Testis (tissue), 2 donors: ENCODE measurements at regions not wholly inside any gene's neighbourhood (a gene's known extent, or its start where the extent isn't known, plus 50 kb on each side); places are given as distances from the start of the nearest gene placed in this dataset.

Experiments used
- DNase-seq: peaks from one replicate; pipeline ENCODE4 v3.0.0-alpha.2; 2019
- H3K27ac ChIP-seq, 2 donors: fragments of 200-600 bp; sonication (generic); one replicate each; pipeline ENCODE4 v1.5.1; 2019
- H3K27me3 ChIP-seq: fragments of 200-600 bp; sonication (generic); one replicate; pipeline ENCODE4 v1.5.1; 2019
- H3K36me3 ChIP-seq: fragments of 200-600 bp; sonication (generic); one replicate; pipeline ENCODE4 v1.5.1; 2017; ENCODE audit warnings: low read depth; ENCODE audit errors: missing control alignments
- H3K4me1 ChIP-seq: fragments of 200-600 bp; sonication (generic); one replicate; pipeline ENCODE4 v1.5.1; 2019
- H3K4me3 ChIP-seq, 2 donors: fragments of 200-600 bp; sonication (generic); one replicate each; pipeline ENCODE4 v1.5.1; 2017 to 2019
- H3K9me3 ChIP-seq: fragments of 200-600 bp; sonication (generic); one replicate; pipeline ENCODE4 v1.5.1; 2017
- POLR2A ChIP-seq: fragments of 450-650 bp; IDR thresholded peaks from one replicate; pipeline ENCODE4 v1.6.1; 2017; ENCODE audit warnings: antibody characterized with exemption, mild to moderate bottlenecking, moderate library complexity
- WGBS, 2 donors: methylation state at CpG; one replicate each; pipeline ENCODE4 v1.1.5; 2018; 5-methylcytosine and 5-hydroxymethylcytosine counted together
- intact Hi-C: fragments of 100-400 bp; cut with DNase I; formaldehyde crosslinking; loops from one replicate; pipeline ENCODE4 v1.15.1; 2023; ENCODE audit warnings: low total_unique reads
- TF ChIP-seq, protein P1 (sequence below), 3 experiments: fragments of 450-650 bp in 2 of 3; fragments of 200-600 bp in 1 of 3; sonication (generic) in 1 of 3; IDR thresholded peaks; one replicate each; pipeline ENCODE4 v1.5.1; 2016 to 2019; ENCODE audit warnings: antibody characterized with exemption in 3 of 3, mild to moderate bottlenecking in 2 of 3, moderate library complexity in 1 of 3

DNA sequence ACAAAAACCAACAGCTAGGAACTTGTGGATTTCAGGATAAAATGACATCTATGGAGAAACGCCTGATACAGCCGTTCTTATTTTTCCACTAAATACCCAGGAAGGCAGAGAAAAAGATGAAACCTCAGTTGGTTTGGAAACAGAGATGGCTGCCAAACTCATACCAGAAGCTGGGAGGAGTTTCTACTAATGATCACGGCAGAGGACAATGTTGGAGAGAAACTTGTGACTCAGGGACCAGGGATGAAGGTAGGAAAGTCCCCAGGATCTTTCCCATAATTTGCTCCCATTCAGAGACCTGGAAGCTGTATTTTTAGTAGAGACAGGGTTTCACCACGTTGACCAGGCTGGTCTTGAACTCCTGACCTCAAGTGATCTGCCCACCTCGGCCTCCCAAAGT, 187.1 kb upstream of the IER5L start:
- Histone ChIP-seq H3K27ac (no peak overlapping the region), H3K9me3 (no peaks in the 10 kb centered on the region), H3K27me3 (no peaks in the 10 kb centered on the region), H3K4me1 (no peaks in the 10 kb centered on the region), H3K4me3 (no peak overlapping the region), H3K36me3 (no peaks in the 10 kb centered on the region)
- 77 to 78% methylated on average over 5 of the region's 5 CpGs for WGBS, 2 donors
- no peak for TF ChIP-seq POLR2A
- TF ChIP-seq, protein P1, sequence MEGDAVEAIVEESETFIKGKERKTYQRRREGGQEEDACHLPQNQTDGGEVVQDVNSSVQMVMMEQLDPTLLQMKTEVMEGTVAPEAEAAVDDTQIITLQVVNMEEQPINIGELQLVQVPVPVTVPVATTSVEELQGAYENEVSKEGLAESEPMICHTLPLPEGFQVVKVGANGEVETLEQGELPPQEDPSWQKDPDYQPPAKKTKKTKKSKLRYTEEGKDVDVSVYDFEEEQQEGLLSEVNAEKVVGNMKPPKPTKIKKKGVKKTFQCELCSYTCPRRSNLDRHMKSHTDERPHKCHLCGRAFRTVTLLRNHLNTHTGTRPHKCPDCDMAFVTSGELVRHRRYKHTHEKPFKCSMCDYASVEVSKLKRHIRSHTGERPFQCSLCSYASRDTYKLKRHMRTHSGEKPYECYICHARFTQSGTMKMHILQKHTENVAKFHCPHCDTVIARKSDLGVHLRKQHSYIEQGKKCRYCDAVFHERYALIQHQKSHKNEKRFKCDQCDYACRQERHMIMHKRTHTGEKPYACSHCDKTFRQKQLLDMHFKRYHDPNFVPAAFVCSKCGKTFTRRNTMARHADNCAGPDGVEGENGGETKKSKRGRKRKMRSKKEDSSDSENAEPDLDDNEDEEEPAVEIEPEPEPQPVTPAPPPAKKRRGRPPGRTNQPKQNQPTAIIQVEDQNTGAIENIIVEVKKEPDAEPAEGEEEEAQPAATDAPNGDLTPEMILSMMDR (IDR thresholded peaks at IDR 0.05): no peak
- no peak for DNase-seq
- intact Hi-C loops: no loop called here

DNA sequence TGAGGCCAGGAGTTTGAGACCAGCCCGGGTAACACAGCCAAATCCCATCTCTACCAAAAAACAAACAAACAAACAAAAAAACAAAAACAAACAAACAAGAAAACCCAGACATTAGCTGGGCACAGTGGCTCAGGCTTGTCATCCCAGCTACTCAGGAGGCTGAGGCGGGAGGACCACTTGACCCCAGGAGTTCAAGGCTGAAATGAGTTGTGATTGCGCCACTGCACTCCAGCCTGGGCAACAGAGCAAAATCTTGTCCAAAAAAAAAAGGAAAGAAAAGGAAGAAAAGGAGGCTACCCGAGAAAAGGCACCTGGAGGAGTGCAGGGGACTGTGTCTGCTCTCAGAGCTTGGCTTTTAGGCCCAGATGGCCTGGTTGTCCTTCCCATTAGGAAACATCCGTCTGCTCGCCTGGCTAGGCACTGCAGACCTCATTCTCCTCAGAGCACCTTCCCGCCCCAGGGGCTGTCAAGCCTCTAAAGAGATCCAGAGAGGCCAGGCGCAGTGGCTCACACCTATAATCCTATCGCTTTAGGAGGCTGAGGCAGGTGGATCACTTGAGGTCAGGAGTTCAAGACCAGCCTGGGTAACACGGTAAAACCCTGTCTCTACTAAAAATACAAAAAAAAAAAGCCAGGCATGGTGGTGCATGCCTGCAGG, 185.3 kb upstream of the IER5L start:
- no peaks in the 10 kb centered on the region for H3K27me3 ChIP-seq
- DNase-seq: no peak
- intact Hi-C loops: no loop called here
- no peaks in the 10 kb centered on the region for H3K4me1 ChIP-seq
- no peaks in the 10 kb centered on the region for H3K9me3 ChIP-seq
- no peak overlapping the region for H3K27ac ChIP-seq
- H3K4me3 ChIP-seq: no peak overlapping the region
- WGBS, 2 donors: 76 to 90% methylated on average over 10 of the region's 10 CpGs
- no peaks in the 10 kb centered on the region for H3K36me3 ChIP-seq
- TF ChIP-seq, protein P1 (IDR thresholded peaks at IDR 0.05): no peak
- no peak for TF ChIP-seq POLR2A

DNA sequence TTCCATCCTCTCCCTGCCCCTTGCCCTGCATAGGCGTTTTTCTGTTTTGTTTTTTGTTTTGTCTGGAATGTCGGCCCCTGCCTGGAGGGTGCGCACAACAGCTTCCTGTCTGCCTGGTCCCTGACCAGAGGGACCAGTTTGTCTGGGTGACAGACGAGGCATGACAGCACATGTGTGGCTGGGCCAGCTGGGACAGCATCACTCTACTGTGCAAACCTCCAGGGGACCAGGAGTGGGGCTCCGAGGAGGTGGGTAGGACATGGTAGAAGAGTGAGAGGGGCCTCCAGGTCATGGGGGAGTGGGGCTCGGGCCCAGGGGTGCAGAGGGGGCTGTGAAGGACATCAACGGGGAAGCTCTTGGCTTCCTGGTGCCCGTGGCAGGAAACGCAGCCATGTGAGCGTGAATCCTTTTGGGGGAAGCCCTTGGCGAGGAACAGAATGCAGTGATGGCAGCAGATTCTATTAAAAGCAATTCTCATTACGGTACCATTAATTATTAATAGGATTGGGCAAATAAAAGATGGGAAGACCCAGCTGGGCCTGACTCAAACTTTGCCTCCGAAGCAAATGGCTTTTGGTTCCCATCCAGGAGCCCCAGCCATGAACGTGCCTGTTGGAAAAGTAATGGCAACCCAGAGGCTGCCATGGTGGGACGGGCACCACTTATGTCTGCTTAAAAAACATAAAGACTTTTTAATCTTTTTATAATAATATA, 184.4 kb upstream of the IER5L start:
- Histone ChIP-seq H3K27ac (no peak overlapping the region), H3K4me1 (no peaks in the 10 kb centered on the region), H3K27me3 (no peaks in the 10 kb centered on the region), H3K9me3 (no peaks in the 10 kb centered on the region), H3K36me3 (no peaks in the 10 kb centered on the region), H3K4me3 (no peak overlapping the region)
- intact Hi-C loops: no loop called here
- TF ChIP-seq, protein P1 (IDR thresholded peaks at IDR 0.05): no peak
- no peak for TF ChIP-seq POLR2A
- no peak for DNase-seq
- 78 to 83% methylated on average over 13 to 15 of the region's 15 CpGs for WGBS, 2 donors

GRCh38 chr9:129361196-129361595, 183.1 kb upstream of the IER5L start:
- Histone ChIP-seq H3K9me3 (no peaks in the 10 kb centered on the region), H3K27ac (no peak overlapping the region), H3K4me1 (no peaks in the 10 kb centered on the region), H3K4me3 (no peak overlapping the region), H3K27me3 (no peaks in the 10 kb centered on the region), H3K36me3 (no peaks in the 10 kb centered on the region)
- WGBS, 2 donors: 81 to 94% methylated on average over 20 to 21 of the region's 21 CpGs
- intact Hi-C loops: no loop called here
- DNase-seq: no peak
- TF ChIP-seq, protein P1 (IDR thresholded peaks at IDR 0.05): no peak
- TF ChIP-seq POLR2A: no peak
